ENCODE measurements at regions not wholly inside any gene's neighbourhood (a gene's known extent, or its start where the extent isn't known, plus 50 kb on each side); places are given as distances from the start of the nearest gene placed in this dataset.

GRCh38 chrX:40279762-40280161 lies 182.0 kb upstream of the BCOR start:
- TF ChIP-seq, protein P1, sequence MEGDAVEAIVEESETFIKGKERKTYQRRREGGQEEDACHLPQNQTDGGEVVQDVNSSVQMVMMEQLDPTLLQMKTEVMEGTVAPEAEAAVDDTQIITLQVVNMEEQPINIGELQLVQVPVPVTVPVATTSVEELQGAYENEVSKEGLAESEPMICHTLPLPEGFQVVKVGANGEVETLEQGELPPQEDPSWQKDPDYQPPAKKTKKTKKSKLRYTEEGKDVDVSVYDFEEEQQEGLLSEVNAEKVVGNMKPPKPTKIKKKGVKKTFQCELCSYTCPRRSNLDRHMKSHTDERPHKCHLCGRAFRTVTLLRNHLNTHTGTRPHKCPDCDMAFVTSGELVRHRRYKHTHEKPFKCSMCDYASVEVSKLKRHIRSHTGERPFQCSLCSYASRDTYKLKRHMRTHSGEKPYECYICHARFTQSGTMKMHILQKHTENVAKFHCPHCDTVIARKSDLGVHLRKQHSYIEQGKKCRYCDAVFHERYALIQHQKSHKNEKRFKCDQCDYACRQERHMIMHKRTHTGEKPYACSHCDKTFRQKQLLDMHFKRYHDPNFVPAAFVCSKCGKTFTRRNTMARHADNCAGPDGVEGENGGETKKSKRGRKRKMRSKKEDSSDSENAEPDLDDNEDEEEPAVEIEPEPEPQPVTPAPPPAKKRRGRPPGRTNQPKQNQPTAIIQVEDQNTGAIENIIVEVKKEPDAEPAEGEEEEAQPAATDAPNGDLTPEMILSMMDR (conservative IDR thresholded peaks at IDR 0.05), result no peak
- TF ChIP-seq EZH2 (IDR thresholded peaks at IDR 0.05; ENCODE audit: low read depth), result no peak

All from PC-9 (cell line).